ENCODE measurements at regions not wholly inside any gene's neighbourhood (a gene's known extent, or its start where the extent isn't known, plus 50 kb on each side); places are given as distances from the start of the nearest gene placed in this dataset.

- H3K27me3 ChIP-seq (ENCODE audit: control insufficient read depth, insufficient read depth, low read length) = no peaks in the 10 kb centered on the region
- H3K36me3 ChIP-seq (ENCODE audit: control insufficient read depth, insufficient read depth, low read length) = no peaks in the 10 kb centered on the region
- H3K27ac ChIP-seq (ENCODE audit: low read depth, low read length) = no peak overlapping the region
- H3K4me1 ChIP-seq (ENCODE audit: control insufficient read depth, insufficient read depth, low read length) = no peaks in the 10 kb centered on the region
- H3K9ac ChIP-seq (ENCODE audit: low read length) = no peak overlapping the region
- no peak overlapping the region for H3K4me3 ChIP-seq (ENCODE audit: low read length)
Observed at GRCh38 chr12:111287125-111287900, 81.6 kb downstream of the PHETA1 start.

- no peak overlapping the region for H3K27ac ChIP-seq (ENCODE audit: low read depth, low read length)
- no peak overlapping the region for H3K4me3 ChIP-seq (ENCODE audit: low read length)
- no peaks in the 10 kb centered on the region for H3K27me3 ChIP-seq (ENCODE audit: control insufficient read depth, insufficient read depth, low read length)
- no peak overlapping the region for H3K9ac ChIP-seq (ENCODE audit: low read length)
- no peaks in the 10 kb centered on the region for H3K36me3 ChIP-seq (ENCODE audit: control insufficient read depth, insufficient read depth, low read length)
- H3K4me1 ChIP-seq (ENCODE audit: control insufficient read depth, insufficient read depth, low read length) = no peaks in the 10 kb centered on the region
Observed at GRCh38 chr12:111285200-111285599, 83.7 kb downstream of the PHETA1 start.

GRCh38 chr12:111284709-111285108, 84.2 kb downstream of the PHETA1 start:
- no peaks in the 10 kb centered on the region for H3K27me3 ChIP-seq (ENCODE audit: control insufficient read depth, insufficient read depth, low read length)
- H3K9ac ChIP-seq (ENCODE audit: low read length) = no peak overlapping the region
- no peaks in the 10 kb centered on the region for H3K36me3 ChIP-seq (ENCODE audit: control insufficient read depth, insufficient read depth, low read length)
- no peak overlapping the region for H3K4me3 ChIP-seq (ENCODE audit: low read length)
- no peaks in the 10 kb centered on the region for H3K4me1 ChIP-seq (ENCODE audit: control insufficient read depth, insufficient read depth, low read length)
- H3K27ac ChIP-seq (ENCODE audit: low read depth, low read length) = no peak overlapping the region

GRCh38 chr12:111283966-111284365, 84.9 kb downstream of the PHETA1 start:
- no peaks in the 10 kb centered on the region for H3K36me3 ChIP-seq (ENCODE audit: control insufficient read depth, insufficient read depth, low read length)
- H3K27ac ChIP-seq (ENCODE audit: low read depth, low read length) = no peak overlapping the region
- H3K4me1 ChIP-seq (ENCODE audit: control insufficient read depth, insufficient read depth, low read length) = no peaks in the 10 kb centered on the region
- H3K4me3 ChIP-seq (ENCODE audit: low read length) = no peak overlapping the region
- H3K9ac ChIP-seq (ENCODE audit: low read length) = no peak overlapping the region
- no peaks in the 10 kb centered on the region for H3K27me3 ChIP-seq (ENCODE audit: control insufficient read depth, insufficient read depth, low read length)

GRCh38 chr12:111283521-111283920, 85.4 kb downstream of the PHETA1 start:
- H3K4me3 ChIP-seq (ENCODE audit: low read length) = no peak overlapping the region
- H3K27me3 ChIP-seq (ENCODE audit: control insufficient read depth, insufficient read depth, low read length) = no peaks in the 10 kb centered on the region
- no peak overlapping the region for H3K27ac ChIP-seq (ENCODE audit: low read depth, low read length)
- no peaks in the 10 kb centered on the region for H3K36me3 ChIP-seq (ENCODE audit: control insufficient read depth, insufficient read depth, low read length)
- H3K9ac ChIP-seq (ENCODE audit: low read length) = no peak overlapping the region
- H3K4me1 ChIP-seq (ENCODE audit: control insufficient read depth, insufficient read depth, low read length) = no peaks in the 10 kb centered on the region

- Histone ChIP-seq H3K4me3 (ENCODE audit: low read length) (no peak overlapping the region), H3K27me3 (ENCODE audit: control insufficient read depth, insufficient read depth, low read length) (peaks cover 6% of the 10 kb centered on the region), H3K36me3 (ENCODE audit: control insufficient read depth, insufficient read depth, low read length) (no peaks in the 10 kb centered on the region), H3K27ac (ENCODE audit: low read depth, low read length) (no peak overlapping the region), H3K9ac (ENCODE audit: low read length) (no peak overlapping the region), H3K4me1 (ENCODE audit: control insufficient read depth, insufficient read depth, low read length) (no peaks in the 10 kb centered on the region)
Observed at GRCh38 chr12:111277570-111277969, 91.3 kb downstream of the PHETA1 start.

GRCh38 chr12:111276146-111276545, 92.7 kb downstream of the PHETA1 start:
- Histone ChIP-seq H3K36me3 (ENCODE audit: control insufficient read depth, insufficient read depth, low read length) (no peaks in the 10 kb centered on the region), H3K27ac (ENCODE audit: low read depth, low read length) (no peak overlapping the region), H3K9ac (ENCODE audit: low read length) (no peak overlapping the region), H3K4me3 (ENCODE audit: low read length) (no peak overlapping the region), H3K4me1 (ENCODE audit: control insufficient read depth, insufficient read depth, low read length) (no peaks in the 10 kb centered on the region), H3K27me3 (ENCODE audit: control insufficient read depth, insufficient read depth, low read length) (peaks cover 6% of the 10 kb centered on the region)

- no peak overlapping the region for H3K27ac ChIP-seq (ENCODE audit: low read depth, low read length)
- no peak overlapping the region for H3K4me3 ChIP-seq (ENCODE audit: low read length)
- H3K9ac ChIP-seq (ENCODE audit: low read length) = no peak overlapping the region
- H3K36me3 ChIP-seq (ENCODE audit: control insufficient read depth, insufficient read depth, low read length) = no peaks in the 10 kb centered on the region
- H3K27me3 ChIP-seq (ENCODE audit: control insufficient read depth, insufficient read depth, low read length) = peaks cover 6% of the 10 kb centered on the region
- no peaks in the 10 kb centered on the region for H3K4me1 ChIP-seq (ENCODE audit: control insufficient read depth, insufficient read depth, low read length)
Observed at GRCh38 chr12:111275308-111275707, 93.6 kb downstream of the PHETA1 start.

GRCh38 chr12:111274777-111275176, 94.1 kb downstream of the PHETA1 start:
- Histone ChIP-seq H3K4me3 (ENCODE audit: low read length) (no peak overlapping the region), H3K36me3 (ENCODE audit: control insufficient read depth, insufficient read depth, low read length) (no peaks in the 10 kb centered on the region), H3K27me3 (ENCODE audit: control insufficient read depth, insufficient read depth, low read length) (peaks cover 6% of the 10 kb centered on the region), H3K4me1 (ENCODE audit: control insufficient read depth, insufficient read depth, low read length) (no peaks in the 10 kb centered on the region), H3K27ac (ENCODE audit: low read depth, low read length) (no peak overlapping the region), H3K9ac (ENCODE audit: low read length) (no peak overlapping the region)

GRCh38 chr12:111271674-111272418, 97.0 kb downstream of the PHETA1 start:
- Histone ChIP-seq H3K36me3 (ENCODE audit: control insufficient read depth, insufficient read depth, low read length) (no peaks in the 10 kb centered on the region), H3K4me3 (ENCODE audit: low read length) (no peak overlapping the region), H3K27me3 (ENCODE audit: control insufficient read depth, insufficient read depth, low read length) (peaks cover 4% of the 10 kb centered on the region), H3K4me1 (ENCODE audit: control insufficient read depth, insufficient read depth, low read length) (no peaks in the 10 kb centered on the region), H3K9ac (ENCODE audit: low read length) (no peak overlapping the region), H3K27ac (ENCODE audit: low read depth, low read length) (no peak overlapping the region)

GRCh38 chr12:111270774-111271173, 98.1 kb downstream of the PHETA1 start:
- H3K36me3 ChIP-seq (ENCODE audit: control insufficient read depth, insufficient read depth, low read length) = no peaks in the 10 kb centered on the region
- no peaks in the 10 kb centered on the region for H3K4me1 ChIP-seq (ENCODE audit: control insufficient read depth, insufficient read depth, low read length)
- H3K4me3 ChIP-seq (ENCODE audit: low read length) = no peak overlapping the region
- peaks cover 4% of the 10 kb centered on the region for H3K27me3 ChIP-seq (ENCODE audit: control insufficient read depth, insufficient read depth, low read length)
- no peak overlapping the region for H3K27ac ChIP-seq (ENCODE audit: low read depth, low read length)
- no peak overlapping the region for H3K9ac ChIP-seq (ENCODE audit: low read length)

- H3K9ac ChIP-seq (ENCODE audit: low read length) = no peak overlapping the region
- H3K27ac ChIP-seq (ENCODE audit: low read depth, low read length) = no peak overlapping the region
- H3K4me3 ChIP-seq (ENCODE audit: low read length) = no peak overlapping the region
- no peaks in the 10 kb centered on the region for H3K36me3 ChIP-seq (ENCODE audit: control insufficient read depth, insufficient read depth, low read length)
- no peaks in the 10 kb centered on the region for H3K4me1 ChIP-seq (ENCODE audit: control insufficient read depth, insufficient read depth, low read length)
- peaks cover 4% of the 10 kb centered on the region for H3K27me3 ChIP-seq (ENCODE audit: control insufficient read depth, insufficient read depth, low read length)
Observed at GRCh38 chr12:111270239-111270638, 98.7 kb downstream of the PHETA1 start.

- H3K9ac ChIP-seq (ENCODE audit: low read length) = no peak overlapping the region
- H3K4me1 ChIP-seq (ENCODE audit: control insufficient read depth, insufficient read depth, low read length) = no peaks in the 10 kb centered on the region
- no peak overlapping the region for H3K27ac ChIP-seq (ENCODE audit: low read depth, low read length)
- H3K36me3 ChIP-seq (ENCODE audit: control insufficient read depth, insufficient read depth, low read length) = no peaks in the 10 kb centered on the region
- H3K27me3 ChIP-seq (ENCODE audit: control insufficient read depth, insufficient read depth, low read length) = peaks cover 4% of the 10 kb centered on the region
- H3K4me3 ChIP-seq (ENCODE audit: low read length) = no peak overlapping the region
Observed at GRCh38 chr12:111269718-111270117, 99.2 kb downstream of the PHETA1 start.

Measured in rectal smooth muscle tissue (tissue), 1 donor.